ENCODE measurements at regions not wholly inside any gene's neighbourhood (a gene's known extent, or its start where the extent isn't known, plus 50 kb on each side); places are given as distances from the start of the nearest gene placed in this dataset.

- Histone ChIP-seq H3K4me1 (ENCODE audit: control insufficient read depth in 4 of 4, insufficient read depth in 4 of 4, low read length in 3 of 4) (peaks cover 0 to 21% (median 19%) of the 10 kb centered on the region in 4 donors), H3K27ac (ENCODE audit: low read depth in 1 of 2, low read length in 2 of 2) (no peak overlapping the region), H3K9me3 (ENCODE audit: control insufficient read depth in 4 of 4, low read length in 3 of 4) (no peaks in the 10 kb centered on the region), H3K4me3 (ENCODE audit: low read depth in 1 of 3, low read length in 3 of 3) (no peak overlapping the region), H3K36me3 (ENCODE audit: control insufficient read depth in 4 of 4, insufficient read depth in 3 of 4, low read depth in 1 of 4, low read length in 3 of 4) (no peaks in the 10 kb centered on the region), H3K27me3 (ENCODE audit: control insufficient read depth in 4 of 4, insufficient read depth in 4 of 4, low read length in 3 of 4) (peaks cover 0 to 5% (median 0%) of the 10 kb centered on the region in 4 donors), H3K9ac (ENCODE audit: low read depth in 1 of 2, low read length in 2 of 2) (no peak overlapping the region)
- WGBS, result 27% methylated on average over 7 of the region's 7 CpGs
- no peak for DNase-seq (ENCODE audit: low spot score)
- no peak for TF ChIP-seq ATF3 (IDR thresholded peaks at IDR 0.05)
- TF ChIP-seq MAX (IDR thresholded peaks at IDR 0.05), result peak; percentile 18
- no peak for TF ChIP-seq NR2F2 (IDR thresholded peaks at IDR 0.05)
- no peak for TF ChIP-seq TAF1 (conservative IDR thresholded peaks at IDR 0.05)
- TF ChIP-seq SP1 (IDR thresholded peaks at IDR 0.05), result no peak
- TF ChIP-seq YY1 (IDR thresholded peaks at IDR 0.05), result no peak
- TF ChIP-seq ZBTB33 (IDR thresholded peaks at IDR 0.05), result no peak
These were observed 115.9 kb upstream of the RBPJ start for GRCh38 chr4:26204911-26205370.

GRCh38 chr4:26206339-26206738, 114.5 kb upstream of the RBPJ start:
- Histone ChIP-seq H3K36me3 (ENCODE audit: control insufficient read depth in 4 of 4, insufficient read depth in 3 of 4, low read depth in 1 of 4, low read length in 3 of 4) (no peaks in the 10 kb centered on the region), H3K4me3 (ENCODE audit: low read depth in 1 of 3, low read length in 3 of 3) (no peak overlapping the region), H3K27ac (ENCODE audit: low read depth in 1 of 2, low read length in 2 of 2) (no peak overlapping the region), H3K9ac (ENCODE audit: low read depth in 1 of 2, low read length in 2 of 2) (no peak overlapping the region), H3K9me3 (ENCODE audit: control insufficient read depth in 4 of 4, low read length in 3 of 4) (no peaks in the 10 kb centered on the region), H3K4me1 (ENCODE audit: control insufficient read depth in 4 of 4, insufficient read depth in 4 of 4, low read length in 3 of 4) (peaks cover 0 to 21% (median 19%) of the 10 kb centered on the region in 4 donors), H3K27me3 (ENCODE audit: control insufficient read depth in 4 of 4, insufficient read depth in 4 of 4, low read length in 3 of 4) (peaks cover 0 to 5% (median 0%) of the 10 kb centered on the region in 4 donors)
- DNase-seq (ENCODE audit: low spot score), result no peak
- TF ChIP-seq HNF4G (IDR thresholded peaks at IDR 0.05) (no peak), YY1 (IDR thresholded peaks at IDR 0.05) (no peak), REST (IDR thresholded peaks at IDR 0.05) (no peak), MAX (IDR thresholded peaks at IDR 0.05) (no peak), TAF1 (conservative IDR thresholded peaks at IDR 0.05) (no peak), FOXA2 (IDR thresholded peaks at IDR 0.05) (no peak), SP1 (IDR thresholded peaks at IDR 0.05) (no peak), EGR1 (IDR thresholded peaks at IDR 0.05; ENCODE audit: low read depth in 2 of 2) (no peak), CTCF (IDR thresholded peaks at IDR 0.05; ENCODE audit: low read depth, low read length, missing input control) (no peak), ATF3 (IDR thresholded peaks at IDR 0.05) (no peak), JUND (IDR thresholded peaks at IDR 0.05) (no peak), ZBTB33 (IDR thresholded peaks at IDR 0.05) (no peak), FOXA1 (IDR thresholded peaks at IDR 0.05) (no peak), GABPA (IDR thresholded peaks at IDR 0.05 in 1 of 2, conservative IDR thresholded peaks at IDR 0.05 in 1 of 2) (no peak), NR2F2 (IDR thresholded peaks at IDR 0.05) (no peak), HNF4A (conservative IDR thresholded peaks at IDR 0.05) (no peak), RAD21 (IDR thresholded peaks at IDR 0.05) (no peak), RXRA (IDR thresholded peaks at IDR 0.05) (no peak)
- WGBS, result 16% methylated on average over 2 of the region's 2 CpGs

All from liver (tissue), 8 donors.